ENCODE measurements at regions not wholly inside any gene's neighbourhood (a gene's known extent, or its start where the extent isn't known, plus 50 kb on each side); places are given as distances from the start of the nearest gene placed in this dataset.

- no peak for DNase-seq (ENCODE audit: low spot score in 2 of 2)
- Histone ChIP-seq H3K9me3 (no peaks in the 10 kb centered on the region), H3K27me3 (no peaks in the 10 kb centered on the region), H3K4me3 (no peak overlapping the region), H3K27ac (no peak overlapping the region), H3K36me3 (no peaks in the 10 kb centered on the region), H3K4me1 (no peaks in the 10 kb centered on the region)
- WGBS, 2 donors, result 78 to 88% methylated on average over 2 of the region's 2 CpGs
- no peak for TF ChIP-seq POLR2A (IDR thresholded peaks at IDR 0.05)
- TF ChIP-seq EP300 (IDR thresholded peaks at IDR 0.05), result no peak
- TF ChIP-seq CTCF (IDR thresholded peaks at IDR 0.05), result no peak
These were observed 1029.4 kb downstream of the TRHDE start for GRCh38 chr12:73301530-73301929.

GRCh38 chr12:73307260-73307659 lies 1035.1 kb downstream of the TRHDE start:
- Histone ChIP-seq H3K36me3 (no peaks in the 10 kb centered on the region), H3K27ac (no peak overlapping the region), H3K9me3 (no peaks in the 10 kb centered on the region), H3K4me1 (no peaks in the 10 kb centered on the region), H3K4me3 (no peak overlapping the region), H3K27me3 (no peaks in the 10 kb centered on the region)
- no peak for DNase-seq (ENCODE audit: low spot score in 2 of 2)
- 81 to 82% methylated on average over 2 of the region's 2 CpGs for WGBS, 2 donors
- TF ChIP-seq POLR2A (IDR thresholded peaks at IDR 0.05) (no peak), EP300 (IDR thresholded peaks at IDR 0.05) (no peak), CTCF (IDR thresholded peaks at IDR 0.05) (no peak)

GRCh38 chr12:73308079-73308478 lies 1035.9 kb downstream of the TRHDE start:
- H3K4me1 ChIP-seq, result no peaks in the 10 kb centered on the region
- H3K27me3 ChIP-seq, result no peaks in the 10 kb centered on the region
- DNase-seq (ENCODE audit: low spot score in 2 of 2), result no peak
- no peaks in the 10 kb centered on the region for H3K9me3 ChIP-seq
- TF ChIP-seq CTCF (IDR thresholded peaks at IDR 0.05) (no peak), EP300 (IDR thresholded peaks at IDR 0.05) (no peak), POLR2A (IDR thresholded peaks at IDR 0.05) (no peak)
- H3K4me3 ChIP-seq, result no peak overlapping the region
- no peaks in the 10 kb centered on the region for H3K36me3 ChIP-seq
- no peak overlapping the region for H3K27ac ChIP-seq
- 51 to 67% methylated on average over 1 of the region's 1 CpG for WGBS, 2 donors

DNA sequence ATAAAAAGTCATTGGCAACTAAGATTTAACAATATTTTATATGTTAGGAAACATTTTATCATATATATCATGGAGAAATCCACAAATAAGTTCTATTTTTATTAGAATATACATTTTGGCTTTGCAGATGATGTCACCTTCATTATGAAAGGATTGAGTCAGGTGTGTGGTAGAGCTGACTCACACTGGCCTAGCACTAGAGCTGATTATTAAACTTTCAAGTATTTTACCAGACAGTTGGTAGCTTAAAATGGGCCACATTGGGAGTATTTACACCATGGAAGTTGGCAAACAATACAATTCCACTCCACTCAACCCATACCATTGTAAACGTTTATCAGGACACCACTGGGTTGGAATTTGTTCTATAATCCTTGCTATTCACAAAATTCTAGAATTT lies 1036.6 kb downstream of the TRHDE start:
- Histone ChIP-seq H3K36me3 (no peaks in the 10 kb centered on the region), H3K4me1 (no peaks in the 10 kb centered on the region), H3K27ac (no peak overlapping the region), H3K4me3 (no peak overlapping the region), H3K27me3 (no peaks in the 10 kb centered on the region), H3K9me3 (no peaks in the 10 kb centered on the region)
- WGBS, 2 donors, result 61 to 68% methylated on average over 1 of the region's 1 CpG
- TF ChIP-seq EP300 (IDR thresholded peaks at IDR 0.05), result no peak
- no peak for TF ChIP-seq POLR2A (IDR thresholded peaks at IDR 0.05)
- no peak for TF ChIP-seq CTCF (IDR thresholded peaks at IDR 0.05)
- no peak for DNase-seq (ENCODE audit: low spot score in 2 of 2)

DNA sequence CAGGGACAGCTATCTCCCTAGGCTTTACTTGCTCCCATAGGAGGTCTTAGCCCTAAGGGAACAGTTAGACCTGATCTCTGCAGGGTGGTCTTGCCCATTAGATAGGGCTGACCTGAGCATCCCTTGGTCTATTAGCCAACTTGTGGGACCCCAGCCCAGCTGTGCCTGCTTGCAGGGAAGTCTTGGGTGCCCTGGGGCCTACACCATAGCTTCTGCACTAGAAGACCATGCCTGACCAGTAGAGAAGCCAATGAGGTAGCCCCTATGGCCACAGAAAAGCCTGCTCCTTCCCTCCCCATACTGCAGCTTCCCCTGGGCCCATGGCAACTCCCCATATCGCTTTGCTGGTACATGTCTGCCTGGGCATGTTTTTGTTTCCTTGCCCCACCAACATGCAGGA lies 1049.1 kb downstream of the TRHDE start:
- WGBS, 2 donors, result 88 to 89% methylated on average over 1 of the region's 1 CpG
- no peaks in the 10 kb centered on the region for H3K36me3 ChIP-seq
- H3K27ac ChIP-seq, result no peak overlapping the region
- peaks cover 0 to 9% (median 2%) of the 10 kb centered on the region in 4 donors for H3K9me3 ChIP-seq
- no peak overlapping the region for H3K4me3 ChIP-seq
- no peak for DNase-seq (ENCODE audit: low spot score in 2 of 2)
- H3K4me1 ChIP-seq, result no peaks in the 10 kb centered on the region
- no peak for TF ChIP-seq CTCF (IDR thresholded peaks at IDR 0.05)
- no peak for TF ChIP-seq POLR2A (IDR thresholded peaks at IDR 0.05)
- no peak for TF ChIP-seq EP300 (IDR thresholded peaks at IDR 0.05)
- H3K27me3 ChIP-seq, result no peaks in the 10 kb centered on the region

All from tibial nerve (tissue), 4 donors.